ENCODE measurements at regions not wholly inside any gene's neighbourhood (a gene's known extent, or its start where the extent isn't known, plus 50 kb on each side); places are given as distances from the start of the nearest gene placed in this dataset.

DNA sequence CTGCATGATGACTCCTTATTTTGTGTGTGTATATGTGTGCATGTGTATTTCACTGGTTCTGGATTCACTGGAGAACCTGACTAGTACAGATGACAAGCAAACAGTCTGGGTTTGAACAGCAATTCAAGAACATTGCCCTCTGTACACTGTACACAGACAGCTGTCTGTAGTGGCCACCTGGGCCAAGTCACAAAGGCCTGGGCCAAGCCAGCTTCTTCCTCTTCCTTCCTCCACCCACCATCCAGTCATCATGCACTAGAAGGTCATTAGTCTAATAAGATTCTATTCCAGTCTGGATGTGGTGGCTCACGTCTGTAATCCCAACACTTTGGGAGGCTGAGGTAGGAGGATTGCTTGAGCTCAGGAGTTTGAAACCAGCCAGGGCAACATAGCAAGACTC, 155.9 kb downstream of the ELAVL4 start:
- TF ChIP-seq, protein P1, sequence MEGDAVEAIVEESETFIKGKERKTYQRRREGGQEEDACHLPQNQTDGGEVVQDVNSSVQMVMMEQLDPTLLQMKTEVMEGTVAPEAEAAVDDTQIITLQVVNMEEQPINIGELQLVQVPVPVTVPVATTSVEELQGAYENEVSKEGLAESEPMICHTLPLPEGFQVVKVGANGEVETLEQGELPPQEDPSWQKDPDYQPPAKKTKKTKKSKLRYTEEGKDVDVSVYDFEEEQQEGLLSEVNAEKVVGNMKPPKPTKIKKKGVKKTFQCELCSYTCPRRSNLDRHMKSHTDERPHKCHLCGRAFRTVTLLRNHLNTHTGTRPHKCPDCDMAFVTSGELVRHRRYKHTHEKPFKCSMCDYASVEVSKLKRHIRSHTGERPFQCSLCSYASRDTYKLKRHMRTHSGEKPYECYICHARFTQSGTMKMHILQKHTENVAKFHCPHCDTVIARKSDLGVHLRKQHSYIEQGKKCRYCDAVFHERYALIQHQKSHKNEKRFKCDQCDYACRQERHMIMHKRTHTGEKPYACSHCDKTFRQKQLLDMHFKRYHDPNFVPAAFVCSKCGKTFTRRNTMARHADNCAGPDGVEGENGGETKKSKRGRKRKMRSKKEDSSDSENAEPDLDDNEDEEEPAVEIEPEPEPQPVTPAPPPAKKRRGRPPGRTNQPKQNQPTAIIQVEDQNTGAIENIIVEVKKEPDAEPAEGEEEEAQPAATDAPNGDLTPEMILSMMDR (conservative IDR thresholded peaks at IDR 0.05 in 1 of 2, IDR thresholded peaks at IDR 0.05 in 1 of 2; ENCODE audit: extremely low read depth in 1 of 2, insufficient read depth in 1 of 2, low read depth in 1 of 2, low read length in 2 of 2) = no peak
- TF ChIP-seq EZH2 (IDR thresholded peaks at IDR 0.05; ENCODE audit: borderline replicate concordance, low read length) = no peak

All from mammary epithelial cell (primary cell).